ENCODE measurements at regions not wholly inside any gene's neighbourhood (a gene's known extent, or its start where the extent isn't known, plus 50 kb on each side); places are given as distances from the start of the nearest gene placed in this dataset.

GRCh38 chrX:20596856-20597255, 330.1 kb upstream of the RPS6KA3 start:
- DNase-seq = no peak

DNA sequence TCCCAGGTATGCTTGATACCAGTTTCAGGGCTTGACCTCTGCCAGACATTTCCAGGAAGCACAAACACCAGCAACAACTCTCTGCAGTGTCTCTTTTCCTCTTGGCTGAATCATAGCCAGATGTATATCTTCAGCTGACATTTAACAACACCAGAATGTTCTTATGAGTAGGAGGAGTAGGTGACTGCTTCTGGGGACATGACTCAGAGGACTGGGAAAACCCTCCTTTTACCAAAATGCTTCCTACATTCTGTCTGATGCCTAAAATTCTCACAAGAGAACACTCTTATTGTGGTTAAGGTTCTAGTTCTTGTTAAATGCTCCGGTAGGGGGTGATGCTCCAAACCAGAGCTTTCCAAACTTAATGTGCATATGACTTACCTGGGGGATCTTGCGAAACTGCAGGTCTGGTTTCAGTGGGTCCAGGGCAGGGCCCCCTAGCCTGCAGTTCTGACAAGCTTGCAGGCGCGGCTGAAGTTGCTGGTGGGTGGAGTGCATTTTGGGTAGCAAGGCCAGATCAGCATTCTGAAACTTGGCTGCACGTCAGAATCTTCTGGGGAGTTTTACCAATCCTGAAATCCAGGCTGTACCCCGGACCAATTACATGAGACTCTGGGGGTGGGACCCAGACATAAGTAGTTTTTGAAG, 329.3 kb upstream of the RPS6KA3 start:
- peak; percentile 62 for DNase-seq

- DNase-seq = no peak
Observed at GRCh38 chrX:20594985-20595384, 328.3 kb upstream of the RPS6KA3 start.

- no peak for DNase-seq
Observed at GRCh38 chrX:20593836-20594235, 327.1 kb upstream of the RPS6KA3 start.

DNA sequence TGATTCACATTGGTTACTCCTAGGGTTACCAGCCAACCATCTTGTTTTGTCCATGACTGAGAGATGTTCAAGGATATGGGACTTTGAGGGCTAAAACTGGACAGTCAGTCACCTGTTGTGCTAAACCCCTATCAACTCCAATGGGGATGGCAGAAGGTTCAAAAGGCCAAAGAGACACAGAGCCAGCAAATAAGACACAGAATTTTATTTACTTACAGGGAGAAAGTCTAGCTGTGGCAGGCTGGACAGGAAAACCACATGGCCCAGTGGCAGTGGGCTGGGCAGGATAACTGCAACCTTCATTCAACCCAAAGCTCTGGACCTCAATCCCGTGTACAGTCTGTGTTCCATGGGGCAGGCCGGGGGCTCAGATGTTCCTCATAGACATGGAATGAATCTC, 326.7 kb upstream of the RPS6KA3 start:
- no peak for DNase-seq

DNA sequence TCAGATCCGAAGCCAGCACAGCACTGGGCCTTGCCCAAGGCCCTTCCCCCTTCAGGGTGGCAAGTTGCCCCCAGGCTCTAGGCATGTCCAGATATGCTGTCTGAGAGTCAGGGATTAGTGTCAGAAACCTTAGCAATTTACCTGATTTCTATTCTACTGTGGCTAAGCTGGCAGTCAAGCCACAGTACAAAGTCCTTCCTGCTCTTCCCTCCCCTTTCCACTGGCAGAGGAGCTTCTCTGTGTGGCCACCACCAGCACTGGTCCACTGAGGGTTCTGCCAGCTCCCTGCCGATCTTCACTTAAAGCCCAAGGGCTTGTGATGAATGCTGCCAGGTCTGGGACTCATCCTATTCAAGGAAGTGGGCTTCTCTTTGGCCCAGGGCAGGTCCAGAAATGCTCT, 324.5 kb upstream of the RPS6KA3 start:
- DNase-seq = no peak

- no peak for DNase-seq
Observed at GRCh38 chrX:20585782-20586181, 319.1 kb upstream of the RPS6KA3 start.

GRCh38 chrX:20571611-20572010, 304.9 kb upstream of the RPS6KA3 start:
- no peak for DNase-seq

DNA sequence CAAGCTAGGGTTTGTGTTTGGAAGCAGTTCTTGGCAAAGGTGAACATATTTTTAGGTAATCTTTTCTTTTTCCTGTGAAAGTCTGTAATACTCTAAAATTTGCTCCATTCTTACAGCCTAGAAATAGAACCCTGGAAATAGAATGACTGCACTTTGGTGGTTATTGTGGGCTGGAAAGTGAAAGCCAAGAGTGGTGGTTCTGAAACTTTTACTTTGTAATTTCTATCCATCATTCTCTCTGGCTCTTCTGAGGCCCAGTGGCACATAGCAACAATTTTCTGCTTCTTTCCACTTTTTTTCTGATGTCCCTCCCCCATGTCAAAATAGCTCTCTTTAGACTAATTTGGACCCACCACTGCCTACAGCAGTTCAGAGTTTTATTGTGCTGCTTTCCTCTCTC, 300.4 kb upstream of the RPS6KA3 start:
- no peak for DNase-seq

- DNase-seq = no peak
Observed at GRCh38 chrX:20547611-20548051, 280.9 kb upstream of the RPS6KA3 start.

DNA sequence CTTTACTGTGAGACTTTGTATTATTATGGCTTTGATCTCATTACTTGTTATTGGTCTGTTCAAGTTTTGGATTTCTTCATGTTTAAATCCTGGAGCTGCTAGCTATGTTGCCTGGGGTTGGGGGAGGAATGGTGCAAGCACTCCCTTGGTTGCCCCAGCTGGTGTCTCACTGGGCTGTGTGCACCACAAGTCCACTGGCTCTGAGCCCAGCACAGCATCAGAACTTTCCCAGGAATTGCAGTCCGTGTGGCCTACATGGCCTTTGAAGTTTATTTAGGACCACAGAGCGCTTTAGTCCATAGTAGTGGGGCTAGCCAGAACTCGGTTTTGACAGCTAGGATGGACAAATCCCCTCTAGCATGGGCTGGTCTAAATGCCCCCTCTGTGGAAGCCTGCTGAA, 278.8 kb upstream of the RPS6KA3 start:
- DNase-seq = no peak

GRCh38 chrX:20542072-20542471, 275.4 kb upstream of the RPS6KA3 start:
- DNase-seq = no peak

DNA sequence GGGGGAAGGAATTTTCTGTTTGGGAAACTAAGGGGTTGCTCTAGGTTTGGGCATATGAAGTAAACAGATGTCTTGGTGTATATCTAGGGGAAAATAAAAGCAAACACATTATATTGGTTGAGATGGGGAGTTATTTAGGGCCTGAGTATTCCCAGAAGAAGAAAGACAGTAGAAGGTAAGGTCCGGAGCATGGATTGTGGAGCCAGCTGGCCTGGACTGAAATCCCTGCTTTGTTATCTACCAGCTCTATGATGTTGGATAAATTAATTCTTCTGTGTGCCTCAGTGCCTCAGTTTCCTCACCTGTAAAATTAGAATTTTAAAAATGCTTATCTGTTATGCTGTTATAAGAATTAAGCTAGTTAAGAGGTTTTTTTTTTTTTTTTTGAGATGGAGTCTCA, 272.3 kb upstream of the RPS6KA3 start:
- DNase-seq = no peak

GRCh38 chrX:20531667-20532066, 265.0 kb upstream of the RPS6KA3 start:
- DNase-seq = no peak

DNA sequence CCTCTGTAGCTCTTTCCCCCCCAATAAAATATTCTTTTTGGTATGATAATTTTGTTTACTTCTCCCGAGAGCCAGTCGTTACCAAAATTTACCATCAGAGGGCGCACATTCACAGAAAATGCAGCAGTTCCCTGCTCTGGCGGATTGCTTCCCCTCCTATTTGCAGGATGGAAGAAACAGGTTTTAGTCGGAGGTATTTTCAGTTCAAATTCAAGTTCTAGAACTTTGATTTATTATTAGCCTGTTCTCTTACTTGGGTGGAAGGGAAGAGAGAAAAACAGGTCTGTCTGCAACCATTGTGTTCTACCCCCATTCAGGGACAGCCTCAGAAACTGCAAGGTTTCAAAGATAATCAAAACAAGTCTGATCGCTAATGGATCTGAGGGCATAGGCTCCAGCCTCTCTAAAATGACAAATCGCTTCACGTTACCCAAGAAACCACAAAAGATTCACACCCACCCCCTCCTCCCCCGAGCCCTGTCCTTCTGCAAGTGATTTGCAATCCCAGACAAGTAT, 263.8 kb upstream of the RPS6KA3 start:
- peak; percentile 79 for DNase-seq

DNA sequence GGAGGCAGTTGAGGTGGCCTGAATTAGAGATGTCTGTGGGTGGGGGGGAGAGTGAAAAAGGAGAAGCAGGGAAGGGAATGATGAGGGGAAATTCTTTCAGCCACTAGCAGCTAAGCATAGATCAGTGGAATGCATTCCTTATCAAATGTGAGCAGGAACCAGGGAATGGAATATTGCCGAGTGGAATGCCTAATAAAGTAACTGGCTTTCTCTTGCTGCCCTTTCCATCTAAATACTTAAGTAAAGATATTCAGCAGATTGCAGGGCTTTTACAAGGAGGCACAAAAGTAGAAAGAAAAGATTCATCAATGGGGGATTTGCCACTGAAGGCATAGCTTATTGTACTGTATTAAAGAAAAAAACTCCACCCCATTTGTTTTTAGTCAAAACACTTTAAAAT, 263.0 kb upstream of the RPS6KA3 start:
- no peak for DNase-seq

DNA sequence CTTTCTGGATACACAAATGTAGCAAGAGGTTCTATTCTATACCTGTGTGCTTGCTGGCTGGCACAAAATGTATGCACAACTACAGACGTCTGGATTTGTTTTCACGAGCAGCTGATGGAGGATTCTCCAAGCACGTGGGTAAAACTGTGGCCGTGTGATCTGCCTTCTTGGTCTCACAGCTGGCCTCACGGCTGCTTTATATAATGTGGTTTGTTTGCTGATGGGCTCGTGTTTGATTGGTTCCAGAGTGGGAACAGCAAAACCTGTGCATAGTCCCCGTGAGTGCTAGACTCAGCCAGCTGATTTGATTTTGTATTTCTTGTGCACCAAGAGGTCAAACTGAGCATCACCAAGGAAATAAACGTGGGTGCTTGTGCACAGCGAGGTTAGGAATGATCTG, 262.6 kb upstream of the RPS6KA3 start:
- DNase-seq = no peak

DNA sequence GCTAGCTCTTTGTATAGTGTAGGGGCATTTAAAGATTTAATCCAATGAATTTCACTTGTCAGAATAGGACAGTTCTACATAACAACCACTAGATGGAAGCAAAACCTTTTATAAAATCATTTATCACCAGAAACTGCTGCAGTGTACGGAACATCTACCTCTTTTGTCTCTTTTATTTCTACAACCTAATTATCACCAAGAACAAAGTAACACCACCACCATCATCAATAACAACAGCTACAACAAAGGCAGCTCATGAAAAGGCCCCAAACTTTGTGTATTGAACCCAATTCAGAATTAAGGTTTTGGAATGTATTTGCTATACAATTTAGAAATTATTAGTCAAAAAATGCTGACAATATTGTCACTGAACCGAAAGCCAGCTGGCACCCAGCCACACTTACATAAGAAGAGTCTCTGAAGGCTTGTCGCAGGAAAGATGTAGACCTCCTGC, 260.9 kb upstream of the RPS6KA3 start:
- no peak for DNase-seq

DNA sequence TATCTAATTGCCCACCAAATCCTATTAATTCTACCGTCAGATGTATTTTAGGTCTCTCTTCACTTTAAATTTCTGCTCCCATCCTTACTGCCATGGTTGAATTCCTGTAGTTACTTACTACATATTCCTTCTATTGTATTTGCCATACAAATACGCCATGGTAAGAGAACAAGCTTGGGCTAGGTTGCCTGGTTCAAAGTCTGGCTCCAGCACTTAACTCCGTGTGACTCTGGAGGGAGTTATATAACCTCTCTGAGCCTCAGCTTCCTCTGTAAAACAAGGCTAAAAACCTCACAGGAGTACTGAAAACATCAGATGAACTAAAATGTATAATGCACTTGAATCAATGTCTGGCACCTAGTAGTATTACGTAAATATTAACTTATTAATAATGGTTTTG, 260.3 kb upstream of the RPS6KA3 start:
- no peak for DNase-seq

DNA sequence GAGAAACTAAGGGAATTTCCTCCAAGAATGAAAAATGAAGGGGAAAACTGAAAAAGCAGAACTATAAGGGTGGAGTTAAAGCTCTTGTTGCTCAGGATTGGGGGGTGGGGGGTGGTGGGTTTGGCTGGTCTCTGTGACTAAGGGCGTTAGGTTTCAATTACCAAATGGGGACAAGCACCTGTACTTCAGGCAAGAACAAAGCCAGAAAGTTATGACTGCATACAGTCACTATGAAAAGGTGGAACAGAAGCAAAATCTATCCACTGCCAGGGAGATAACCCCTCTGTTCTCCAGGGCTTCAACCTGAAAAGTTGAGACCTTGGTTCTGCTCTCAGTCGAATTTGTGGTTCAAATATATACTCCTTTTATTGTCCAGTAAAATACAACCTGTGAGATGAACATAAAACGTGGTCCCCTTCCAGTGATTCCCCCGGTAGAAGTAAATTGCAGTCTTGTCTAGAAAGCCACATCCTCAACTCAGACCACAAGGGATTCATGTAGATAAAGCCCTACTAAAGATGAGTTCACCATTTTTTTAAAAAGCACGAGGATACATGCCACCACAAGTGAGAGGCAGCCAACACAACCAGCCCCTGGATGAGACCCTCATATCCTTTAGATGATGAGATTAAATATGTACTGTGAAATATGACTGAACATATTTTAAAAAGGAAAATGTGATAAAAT, 257.1 kb upstream of the RPS6KA3 start:
- DNase-seq = no peak

GRCh38 chrX:20522420-20522819, 255.7 kb upstream of the RPS6KA3 start:
- no peak for DNase-seq

DNA sequence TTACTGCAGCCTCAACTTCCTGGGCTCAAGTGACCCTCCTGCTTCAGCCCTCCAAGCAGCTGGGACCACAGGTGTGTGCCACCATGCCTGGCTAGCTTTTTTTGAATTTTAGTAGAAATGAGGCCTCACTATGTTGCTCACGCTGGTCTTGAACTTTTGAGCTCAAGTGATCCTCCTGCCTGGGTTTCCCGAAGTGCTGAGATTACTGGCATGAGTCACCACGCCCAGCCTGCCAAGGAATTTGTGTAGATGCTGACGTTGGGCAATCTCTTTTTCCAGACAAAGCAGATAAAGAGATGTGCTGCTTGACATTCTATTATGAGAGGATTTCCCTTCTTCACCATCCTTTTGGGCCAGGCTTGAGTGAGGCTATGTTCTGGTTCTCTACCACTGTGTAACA, 254.5 kb upstream of the RPS6KA3 start:
- DNase-seq = no peak

DNA sequence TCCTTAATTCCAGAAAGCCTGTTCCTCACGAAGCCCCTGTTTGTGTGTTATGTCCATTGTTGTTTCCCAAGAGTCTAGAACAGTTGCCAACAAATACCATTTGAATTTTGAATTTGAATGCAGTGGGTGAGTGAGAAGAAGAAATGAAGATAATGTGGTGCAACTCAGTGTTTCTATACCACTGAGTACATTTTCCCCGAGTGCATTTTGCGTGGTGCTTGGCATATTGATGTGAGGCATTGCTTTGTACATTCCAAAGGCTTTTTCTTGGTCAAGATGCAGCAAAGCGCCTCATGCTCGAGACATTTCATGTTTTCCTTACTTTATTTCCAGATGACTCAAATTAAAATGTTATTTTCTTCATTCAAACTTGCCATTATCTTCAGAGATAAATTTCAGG, 253.1 kb upstream of the RPS6KA3 start:
- DNase-seq = no peak

GRCh38 chrX:20519146-20519545, 252.4 kb upstream of the RPS6KA3 start:
- DNase-seq = no peak

DNA sequence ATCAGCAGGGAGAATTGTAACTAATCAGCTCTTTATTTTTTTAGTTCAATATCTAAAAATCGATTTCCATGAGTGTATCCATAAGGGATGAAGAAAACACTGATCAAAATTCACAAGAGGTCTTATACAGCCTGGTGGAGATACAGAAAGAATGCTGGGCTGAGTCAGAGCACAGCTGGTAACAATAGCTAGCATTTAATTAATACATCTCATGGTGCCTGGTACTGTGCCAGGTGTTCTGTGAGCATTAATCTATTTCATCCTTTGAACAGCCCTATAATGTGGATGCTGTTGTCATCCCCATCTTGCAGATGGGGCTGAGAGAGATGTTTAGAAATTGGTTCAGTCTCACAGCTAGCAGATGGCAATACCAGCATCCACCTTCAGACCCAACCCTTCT, 250.9 kb upstream of the RPS6KA3 start:
- DNase-seq = no peak
